HG02588 (cell line): ENCODE measurements at regions not wholly inside any gene's neighbourhood (a gene's known extent, or its start where the extent isn't known, plus 50 kb on each side); places are given as distances from the start of the nearest gene placed in this dataset.
"Not testable (repeated sequence)": the region's sequence is repeated elsewhere in the genome, so short reads cannot be mapped to it uniquely, and the experiment has no call there.

Source experiments
- ATAC-seq: cut with Tn5 transposase; IDR thresholded peaks from one replicate; pipeline ENCODE4 v1.9.1; 2021; ENCODE audit warnings: mild to moderate bottlenecking, moderate library complexity; ENCODE audit not compliant: unreplicated experiment

- ATAC-seq, result no peak
Measured at GRCh38 chr11:41519696-41520095, 60.2 kb upstream of the LRRC4C start.

GRCh38 chr11:41522391-41522790 lies 62.9 kb upstream of the LRRC4C start:
- ATAC-seq, result no peak

- no peak for ATAC-seq
Measured at GRCh38 chr11:41522899-41523672, 63.6 kb upstream of the LRRC4C start.

- ATAC-seq, result no peak
Measured at GRCh38 chr11:41527530-41527929, 68.1 kb upstream of the LRRC4C start.

- ATAC-seq, result no peak
Measured at GRCh38 chr11:41532413-41532812, 73.0 kb upstream of the LRRC4C start.

- ATAC-seq, result no peak
Measured at GRCh38 chr11:41533761-41534160, 74.3 kb upstream of the LRRC4C start.

- no peak for ATAC-seq
Measured at GRCh38 chr11:41534391-41534790, 74.9 kb upstream of the LRRC4C start.

- ATAC-seq, result no peak
Measured at GRCh38 chr11:41534861-41535260, 75.4 kb upstream of the LRRC4C start.

- ATAC-seq, result no peak
Measured at GRCh38 chr11:41536021-41536568, 76.6 kb upstream of the LRRC4C start.

GRCh38 chr11:41544902-41545301 lies 85.5 kb upstream of the LRRC4C start:
- ATAC-seq, result not testable (repeated sequence)

- ATAC-seq, result no peak
Measured at GRCh38 chr11:41578421-41579051, 119.1 kb upstream of the LRRC4C start.

- ATAC-seq, result no peak
Measured at GRCh38 chr11:41579546-41579945, 120.1 kb upstream of the LRRC4C start.

GRCh38 chr11:41609511-41609910 lies 150.1 kb upstream of the LRRC4C start:
- ATAC-seq, result no peak

- ATAC-seq, result no peak
Measured at GRCh38 chr11:41612415-41612814, 153.0 kb upstream of the LRRC4C start.

- no peak for ATAC-seq
Measured at GRCh38 chr11:41613326-41613725, 153.9 kb upstream of the LRRC4C start.

- ATAC-seq, result no peak
Measured at GRCh38 chr11:41622707-41623359, 163.4 kb upstream of the LRRC4C start.

GRCh38 chr11:41659985-41660384 lies 200.5 kb upstream of the LRRC4C start:
- no peak for ATAC-seq

GRCh38 chr11:41660585-41660984 lies 201.1 kb upstream of the LRRC4C start:
- no peak for ATAC-seq

- ATAC-seq, result no peak
Measured at GRCh38 chr11:41665441-41666360, 206.2 kb upstream of the LRRC4C start.

- no peak for ATAC-seq
Measured at GRCh38 chr11:41666951-41667653, 207.7 kb upstream of the LRRC4C start.
